NCI-H1092 (cell line): ENCODE measurements at regions not wholly inside any gene's neighbourhood (a gene's known extent, or its start where the extent isn't known, plus 50 kb on each side); places are given as distances from the start of the nearest gene placed in this dataset.
"Not testable (repeated sequence)": the region's sequence is repeated elsewhere in the genome, so short reads cannot be mapped to it uniquely, and the experiment has no call there.

Source experiments
- DNase-seq: peaks from one replicate; lab custom pipeline; 2025; lab: John Stamatoyannopoulos, UW

DNA sequence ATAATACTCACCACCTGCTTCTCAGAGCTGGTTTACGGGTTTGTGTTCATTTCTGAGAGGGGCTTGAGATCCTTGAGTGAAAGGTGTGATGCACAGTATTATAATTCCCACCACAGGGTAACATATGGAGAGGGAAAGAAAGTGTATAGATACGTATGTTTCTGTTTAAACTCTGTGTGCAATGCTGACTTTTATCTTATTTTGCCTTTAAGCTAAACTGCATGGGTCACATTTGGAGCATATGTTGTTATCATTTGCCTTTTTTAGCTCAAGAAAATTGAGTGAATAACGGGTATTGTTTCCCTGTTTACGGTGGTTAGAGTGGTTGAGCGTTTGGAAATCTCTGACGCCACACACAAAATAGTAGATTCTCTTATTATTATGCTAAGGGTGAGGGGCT lies 191.1 kb upstream of the NFIA start:
- DNase-seq: no peak

DNA sequence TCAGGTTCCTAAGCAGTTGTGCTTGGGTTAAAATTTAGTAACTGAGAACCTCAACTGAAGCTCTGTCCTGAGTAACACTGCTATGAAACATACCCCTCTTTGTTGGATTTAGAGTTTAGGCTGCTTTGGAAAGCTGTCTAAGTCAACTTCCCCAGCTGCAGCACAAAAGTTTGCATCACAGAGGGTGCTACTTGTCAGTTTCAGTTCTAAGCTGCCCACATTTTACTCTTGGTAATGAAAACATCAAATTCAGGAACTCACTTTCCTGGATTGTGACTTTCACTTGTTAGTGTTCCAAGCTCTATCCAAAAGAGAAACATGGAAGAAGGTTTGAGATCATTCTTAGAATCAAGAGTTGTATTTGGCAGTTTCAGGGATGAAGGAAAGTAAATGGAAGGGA lies 191.7 kb upstream of the NFIA start:
- no peak for DNase-seq

DNA sequence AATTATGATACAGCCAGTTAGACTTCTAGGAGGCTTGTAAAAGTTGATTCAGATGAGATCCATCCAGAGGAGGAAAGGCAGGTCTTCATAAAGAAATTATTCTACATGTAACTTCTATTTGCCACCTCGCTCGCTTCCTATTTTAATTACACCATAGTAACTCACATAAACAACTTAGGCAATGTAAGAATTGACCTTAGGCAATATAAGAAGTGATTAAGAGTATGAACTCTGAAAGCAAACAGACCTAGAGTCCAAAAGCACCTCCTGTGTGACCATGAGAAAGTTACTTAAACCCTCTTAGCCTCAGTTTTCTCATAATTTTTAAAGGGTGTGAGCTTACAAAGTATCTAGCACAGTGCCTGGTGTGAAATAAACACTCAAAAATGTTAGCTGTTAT lies 192.7 kb upstream of the NFIA start:
- no peak for DNase-seq

DNA sequence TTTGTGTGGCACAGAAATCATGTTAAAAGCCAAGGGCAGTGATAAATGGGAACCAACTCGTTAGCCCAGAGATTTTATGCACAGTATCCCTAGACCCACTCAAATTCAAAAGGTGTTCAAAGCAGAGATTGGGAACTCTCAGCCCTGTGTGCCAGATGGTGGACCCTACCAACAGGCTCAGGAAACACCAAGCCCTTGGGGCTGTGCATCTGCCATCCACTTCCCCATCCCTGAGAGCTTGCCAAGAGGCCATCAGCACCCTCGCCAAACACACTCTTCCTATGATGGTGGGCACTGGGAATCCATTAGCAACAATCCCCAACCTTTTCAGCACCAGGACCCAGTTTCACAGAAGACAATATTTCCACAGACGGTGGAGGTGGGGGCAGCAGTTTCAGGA lies 194.2 kb upstream of the NFIA start:
- no peak for DNase-seq

DNA sequence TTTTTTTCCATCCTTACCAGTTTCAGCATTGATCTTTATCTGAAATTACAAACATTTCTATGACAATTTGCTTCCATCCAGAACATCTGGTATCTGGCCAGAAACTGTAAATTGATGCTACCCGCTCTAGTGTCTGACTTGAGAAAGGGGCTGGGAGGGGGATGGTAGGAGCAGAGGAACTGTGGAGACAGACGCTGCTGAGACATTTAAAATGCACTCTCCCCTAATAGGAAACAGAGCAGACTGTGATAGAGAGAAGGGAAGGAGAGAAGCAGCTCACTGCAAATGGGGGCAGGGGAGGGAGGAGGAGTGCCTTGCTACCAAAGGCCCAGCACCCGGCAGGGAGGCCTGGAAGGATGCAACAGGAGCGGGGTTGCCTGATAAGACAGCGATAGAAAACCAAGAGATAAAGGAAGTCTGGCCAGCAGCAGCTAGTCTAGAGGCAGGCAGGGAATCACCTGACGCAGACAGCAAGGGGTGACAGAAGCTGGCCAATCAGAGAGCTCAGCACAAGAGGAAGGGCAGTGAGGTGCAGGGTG lies 195.5 kb upstream of the NFIA start:
- DNase-seq: no peak

DNA sequence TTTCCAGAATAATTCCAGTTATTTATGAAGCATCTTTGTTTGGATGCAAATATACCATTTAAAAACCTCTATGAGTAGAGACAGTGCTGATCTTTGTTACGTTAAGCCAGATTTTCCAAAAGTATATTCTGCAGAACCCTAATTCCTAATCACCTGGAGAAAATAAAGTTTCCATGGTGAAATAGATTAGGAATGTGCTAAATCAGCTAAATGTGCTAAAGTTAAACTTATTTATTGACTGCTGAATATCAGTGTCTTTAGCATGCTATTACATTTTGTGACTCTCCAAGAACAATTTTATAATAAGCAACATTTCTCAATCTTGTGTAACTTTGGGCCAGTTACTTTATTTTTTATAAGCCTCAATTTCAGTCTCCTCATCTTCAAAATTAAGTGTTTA lies 196.3 kb upstream of the NFIA start:
- no peak for DNase-seq

DNA sequence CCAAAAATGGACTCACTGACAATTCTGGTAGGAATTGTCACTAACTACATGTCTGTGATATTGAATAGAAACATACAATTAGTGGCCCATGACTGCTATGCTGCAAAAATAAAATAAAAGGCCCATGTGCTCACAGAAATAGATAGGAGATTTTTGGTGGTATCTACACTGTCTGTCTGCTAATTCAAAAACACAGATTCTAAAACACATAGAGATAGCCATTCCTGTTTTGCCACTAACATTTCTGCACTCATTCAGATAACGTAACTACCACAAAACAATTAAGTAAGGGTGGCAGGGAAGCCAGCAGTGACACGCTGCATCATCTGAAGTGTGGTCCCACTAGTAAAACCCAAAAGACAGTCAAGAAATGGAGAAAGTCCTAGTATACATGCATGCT lies 202.2 kb upstream of the NFIA start:
- no peak for DNase-seq

DNA sequence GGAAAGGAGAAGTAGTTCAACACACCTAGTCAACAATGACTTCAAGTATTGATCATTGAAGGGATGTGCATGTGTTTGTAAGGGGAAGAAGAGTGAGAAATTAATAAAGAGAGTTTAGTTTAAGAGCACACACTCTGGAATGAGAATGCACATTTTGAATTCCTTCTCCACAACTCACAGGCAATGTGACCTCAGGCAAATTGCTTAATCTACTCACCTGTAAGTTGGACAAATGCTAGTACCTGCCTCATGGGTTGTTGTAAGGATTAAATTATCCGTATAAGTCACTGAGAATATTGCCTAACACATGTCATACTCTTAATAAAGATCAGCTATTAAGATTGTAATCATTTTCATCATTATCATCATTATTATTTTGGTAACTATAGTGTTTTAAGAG lies 204.0 kb upstream of the NFIA start:
- DNase-seq: no peak

DNA sequence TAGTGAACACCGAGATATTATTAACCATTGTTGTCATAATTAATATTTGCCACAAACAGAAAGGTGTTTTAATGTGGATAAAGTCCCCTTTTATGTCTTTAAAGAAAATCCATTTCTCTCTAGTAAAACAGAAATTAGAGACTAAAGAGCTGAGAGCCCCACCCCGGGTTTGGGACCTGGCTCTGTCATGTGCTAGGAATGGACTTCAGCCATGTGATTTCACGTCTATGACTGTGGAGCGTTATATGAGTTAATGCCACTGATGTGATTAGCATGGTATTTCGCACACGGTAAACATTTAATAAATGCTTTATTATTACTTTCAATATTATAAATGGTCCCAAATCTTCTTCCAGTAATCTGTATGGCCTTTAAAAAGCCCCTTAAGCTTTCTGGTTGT lies 205.0 kb upstream of the NFIA start:
- DNase-seq: no peak

DNA sequence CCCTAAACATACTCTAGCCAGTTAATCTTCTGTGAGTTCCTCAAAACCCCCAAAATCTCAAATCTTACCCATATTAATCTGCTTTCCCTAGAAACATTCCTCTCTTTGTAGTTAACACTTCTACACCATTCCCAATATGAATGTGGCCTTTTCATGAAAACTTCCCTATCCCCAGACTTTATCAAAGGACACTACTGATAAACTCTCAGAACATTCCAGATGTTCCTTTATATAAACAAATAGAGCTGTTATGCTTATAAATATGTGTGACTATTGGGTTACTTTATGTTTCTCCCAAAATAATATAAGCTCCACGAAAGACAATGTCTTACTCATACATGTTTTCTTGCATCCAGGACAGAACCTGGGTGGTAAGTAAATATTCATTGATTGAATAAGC lies 205.4 kb upstream of the NFIA start:
- no peak for DNase-seq

DNA sequence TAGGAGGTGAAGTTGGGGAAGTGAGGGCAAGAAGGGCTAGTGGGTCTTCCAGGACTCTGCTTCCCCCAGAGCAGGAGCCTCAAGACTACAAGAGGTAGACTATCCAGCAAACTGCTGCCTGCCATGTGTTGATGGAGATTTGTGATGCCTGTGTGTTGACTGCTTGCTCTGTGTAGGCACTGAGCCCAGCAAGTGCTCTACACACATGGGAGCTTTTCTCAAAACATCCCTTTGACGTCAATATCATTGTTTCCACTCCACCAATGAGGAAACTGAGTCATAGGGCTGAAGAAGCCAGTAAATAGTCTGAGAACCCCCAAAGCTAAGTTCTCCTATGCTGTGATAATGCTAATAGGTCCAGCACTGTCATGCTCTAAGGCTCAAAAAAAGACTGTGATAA lies 207.2 kb upstream of the NFIA start:
- DNase-seq: no peak

DNA sequence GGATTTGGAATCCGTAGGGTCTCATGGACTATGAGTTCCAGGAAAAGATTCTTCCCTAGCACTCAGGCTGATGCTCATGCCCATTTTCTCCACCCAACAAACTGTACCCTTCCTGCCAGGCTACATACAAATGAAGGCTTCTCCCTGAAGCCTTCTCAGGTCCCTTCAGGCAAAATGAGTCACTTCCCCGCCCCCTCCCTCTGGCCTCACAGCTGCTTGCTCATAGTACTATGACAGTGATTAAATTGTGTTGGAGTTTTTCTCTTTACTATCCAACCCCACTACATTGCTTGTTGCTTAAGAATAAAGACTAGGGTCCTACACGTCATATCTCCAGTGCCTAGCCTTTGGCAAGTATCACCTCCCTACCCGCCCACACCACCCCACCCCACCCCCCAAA lies 207.6 kb upstream of the NFIA start:
- DNase-seq: no peak

DNA sequence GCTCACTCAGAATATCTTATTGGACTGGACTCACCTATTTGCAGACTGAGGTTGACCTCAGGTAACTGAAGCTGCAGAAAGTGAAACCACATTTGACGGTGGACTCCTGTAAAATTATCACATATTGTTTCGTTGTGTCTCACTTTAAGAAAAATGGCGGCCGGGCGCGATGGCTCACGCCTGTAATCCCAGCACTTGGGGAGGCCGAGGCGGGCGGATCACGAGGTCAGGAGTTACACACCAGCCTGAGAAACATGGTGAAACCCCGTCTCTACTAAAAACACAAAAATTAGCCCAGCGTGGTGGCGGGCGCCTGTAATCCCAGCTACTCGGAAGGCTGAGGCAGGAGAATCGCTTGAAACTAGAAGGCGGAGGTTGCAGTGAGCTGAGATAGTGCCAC lies 209.0 kb upstream of the NFIA start:
- DNase-seq: not testable (repeated sequence)

DNA sequence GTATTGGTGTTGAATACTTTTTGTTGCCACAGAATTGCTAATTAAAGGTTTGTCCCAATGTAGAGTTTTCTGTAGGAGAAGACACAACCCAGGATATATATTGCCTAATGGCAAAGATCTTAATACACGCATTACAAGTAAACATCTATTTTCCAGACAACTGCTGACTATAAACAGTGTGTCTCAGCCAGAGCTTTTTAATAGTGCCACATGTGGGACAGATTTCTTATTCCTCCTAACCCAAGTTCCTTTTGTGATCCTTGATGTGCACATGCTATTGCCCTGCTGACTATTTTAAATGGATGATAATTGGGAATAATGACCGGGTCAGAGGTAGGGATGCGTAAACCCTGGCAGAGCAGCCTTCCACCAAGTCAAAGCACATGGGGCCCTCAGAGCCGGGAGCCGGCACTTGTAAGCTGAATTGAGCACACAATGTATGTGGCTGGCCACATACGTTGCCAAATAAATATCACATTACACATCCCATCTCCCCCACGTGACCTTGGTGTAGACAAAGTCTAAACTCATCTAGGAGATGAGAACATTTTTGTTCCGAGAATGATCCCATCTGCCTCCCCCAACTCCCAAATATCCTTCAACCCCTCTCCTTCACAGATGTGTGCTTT lies 209.8 kb upstream of the NFIA start:
- no peak for DNase-seq

DNA sequence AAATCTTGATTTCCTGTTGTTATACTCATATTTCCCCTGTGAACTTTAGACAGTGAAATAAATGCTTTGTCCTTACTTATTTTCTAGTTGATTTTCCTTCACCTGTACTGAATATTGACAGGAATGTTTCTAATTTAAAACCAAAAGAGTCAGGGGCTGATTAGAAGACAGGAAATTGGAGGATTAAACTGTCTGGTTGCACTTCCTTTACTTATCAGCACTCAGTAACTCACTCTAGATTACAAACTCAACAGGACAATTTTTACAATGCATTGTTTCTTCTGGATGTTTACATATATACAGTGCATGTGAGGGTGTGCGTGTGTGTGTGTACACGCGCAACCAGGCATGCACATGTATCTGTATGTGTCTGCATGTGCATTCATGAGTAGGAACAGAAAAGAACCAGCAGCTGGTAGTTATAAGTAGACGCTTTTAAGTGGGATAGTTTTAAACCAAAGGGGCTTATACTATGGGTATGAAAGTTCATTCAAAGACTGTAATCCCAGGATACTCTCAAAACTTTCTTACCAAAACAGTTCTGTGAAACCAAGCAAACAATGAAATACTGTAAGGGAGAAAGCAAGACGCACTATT lies 212.0 kb upstream of the NFIA start:
- DNase-seq: no peak

DNA sequence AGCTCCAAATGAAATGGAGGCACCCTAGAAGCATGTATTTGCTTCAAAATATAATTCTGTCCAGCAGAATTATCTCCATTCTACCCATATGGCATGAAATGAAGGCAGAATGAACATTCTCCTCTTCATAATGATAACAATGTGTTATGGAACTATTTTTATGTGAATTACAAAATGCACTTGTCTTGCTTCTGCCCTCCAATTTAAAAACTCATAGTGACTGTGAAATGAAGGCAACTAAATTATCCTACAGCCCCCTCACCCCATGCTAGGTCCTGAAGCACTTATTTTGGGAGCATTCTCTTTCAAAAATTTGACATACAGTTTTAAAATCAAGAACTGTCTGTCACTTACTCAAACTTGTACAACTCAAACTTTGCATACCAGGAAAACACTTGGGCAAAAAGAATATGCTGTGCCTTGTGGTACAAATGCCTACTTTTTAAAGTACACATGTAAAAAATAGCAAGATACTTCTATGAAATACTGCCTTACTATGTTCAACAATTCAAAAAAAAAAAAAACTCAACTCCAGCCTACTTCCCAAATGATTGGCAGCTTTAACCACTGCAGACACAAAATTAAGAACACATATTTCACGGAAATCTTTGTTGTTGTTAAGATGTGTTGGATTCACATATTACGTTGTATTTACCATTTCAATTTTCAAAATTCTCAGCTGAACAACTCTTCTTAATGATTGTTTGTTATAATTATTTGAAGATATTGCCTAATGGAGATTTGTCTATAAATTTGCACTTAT lies 213.3 kb upstream of the NFIA start:
- no peak for DNase-seq

DNA sequence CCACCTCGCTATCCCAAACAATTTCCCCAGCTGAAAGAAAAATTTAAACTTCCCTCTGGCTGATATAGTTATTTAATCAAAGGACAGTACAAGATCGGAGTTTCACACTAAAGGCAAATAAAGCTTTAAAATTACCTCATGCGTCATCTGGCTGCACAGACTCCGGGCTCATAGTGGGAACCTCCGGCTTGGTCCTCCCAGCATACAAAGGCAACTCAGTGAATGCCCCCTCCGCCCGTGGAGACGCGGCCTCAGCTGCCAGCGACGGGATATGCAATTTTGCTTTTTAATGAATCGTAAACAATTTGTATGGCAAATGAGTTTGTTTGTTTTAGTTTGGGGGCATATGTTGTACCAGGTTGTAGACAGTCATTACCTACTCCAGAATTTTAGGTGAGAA lies 214.6 kb upstream of the NFIA start:
- no peak for DNase-seq

DNA sequence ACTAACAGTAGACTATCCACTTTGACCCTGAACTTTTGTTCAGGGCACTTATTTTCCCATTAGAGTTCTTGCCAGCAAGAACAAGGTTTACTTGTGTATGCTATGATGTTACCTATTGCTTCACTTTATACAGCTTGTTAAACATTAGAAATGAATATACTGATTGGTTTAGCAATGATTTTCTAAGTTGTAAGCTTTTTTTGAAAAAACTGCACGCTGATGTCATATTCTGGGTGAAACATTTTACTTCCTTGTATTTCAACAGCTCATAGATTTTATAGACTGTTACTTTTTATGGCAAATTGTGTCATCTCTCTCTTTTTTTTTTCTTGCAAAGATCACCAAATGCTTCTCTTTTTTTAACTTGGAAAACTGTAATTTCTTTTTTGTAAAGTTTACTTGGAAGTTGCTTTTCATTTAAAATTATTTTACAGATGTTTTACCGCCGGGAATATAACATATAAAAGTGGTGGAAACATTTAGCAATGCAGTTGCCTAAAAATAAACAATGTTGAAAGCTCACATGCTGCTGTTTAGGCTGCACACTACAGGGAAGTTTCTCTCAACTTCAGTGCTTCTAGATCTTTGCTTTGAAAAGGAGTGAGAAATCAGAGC lies 215.3 kb upstream of the NFIA start:
- no peak for DNase-seq

DNA sequence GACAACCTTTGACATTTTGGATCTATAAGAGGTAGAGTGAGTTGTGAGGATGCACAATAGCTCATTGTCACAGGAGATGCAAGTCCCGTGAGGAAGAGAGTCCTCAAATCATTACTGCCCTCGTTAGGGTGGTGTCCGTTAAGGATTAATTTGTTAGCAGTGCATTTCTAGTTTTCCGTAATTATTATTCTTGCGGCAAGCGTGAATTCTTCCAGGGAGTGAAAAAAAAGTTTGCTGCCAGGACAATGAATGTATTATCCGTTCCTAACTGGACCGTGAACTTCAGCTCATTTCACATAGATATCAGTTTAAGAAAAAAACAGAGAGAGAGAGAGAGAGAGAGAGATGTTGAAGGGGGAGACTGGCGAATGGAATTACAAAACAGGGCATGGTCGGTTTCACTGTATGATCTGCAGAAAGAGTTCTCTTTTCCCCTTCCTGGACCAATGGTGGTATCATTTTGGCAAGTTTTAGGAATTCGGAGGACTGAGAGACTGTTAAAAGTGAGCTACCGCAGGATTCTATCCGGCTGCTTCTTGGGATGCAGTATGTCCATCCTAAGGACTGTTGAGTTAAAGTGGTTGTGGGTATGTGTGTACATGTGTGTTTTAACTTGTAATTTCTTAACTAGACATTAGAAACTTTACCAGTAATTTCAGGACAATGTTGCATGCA lies 216.0 kb upstream of the NFIA start:
- DNase-seq: no peak

DNA sequence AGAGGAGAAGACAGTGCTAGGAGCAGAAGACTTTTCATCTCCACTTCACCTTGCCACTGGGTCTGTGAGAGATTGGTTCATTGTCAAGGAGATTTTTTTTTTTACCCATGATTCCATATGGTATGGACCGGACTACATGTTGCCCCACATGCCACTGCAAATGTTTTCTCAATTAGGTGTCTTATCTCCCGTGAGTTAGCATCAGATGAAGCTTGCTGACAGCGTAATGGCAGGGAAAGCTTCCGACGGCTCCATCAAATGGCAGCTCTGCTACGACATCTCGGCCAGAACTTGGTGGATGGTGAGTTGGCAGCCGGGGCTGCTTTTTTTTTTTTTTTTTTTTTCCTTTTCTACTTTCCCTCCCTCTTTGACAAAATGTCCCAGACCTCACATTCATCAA lies 217.2 kb upstream of the NFIA start:
- DNase-seq: no peak

DNA sequence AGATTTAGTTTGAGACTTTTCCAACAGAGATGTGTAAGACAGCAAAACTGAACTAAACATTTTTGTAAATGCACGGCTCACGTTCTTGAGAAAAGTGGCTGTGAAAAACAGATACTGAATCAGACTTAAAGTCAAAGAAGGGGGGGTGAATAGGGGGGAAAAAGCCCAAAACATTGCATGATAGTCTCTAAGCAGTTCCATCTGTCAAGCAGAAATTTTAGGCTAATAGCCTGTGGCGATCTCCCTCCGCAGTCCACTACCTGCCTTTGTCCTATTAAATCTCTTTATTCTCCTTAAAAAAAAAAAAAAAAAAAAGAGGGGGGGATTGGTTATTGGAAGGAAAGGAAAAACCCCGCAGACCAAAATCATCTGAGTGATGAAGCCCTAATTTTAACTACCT lies 217.6 kb upstream of the NFIA start:
- no peak for DNase-seq

DNA sequence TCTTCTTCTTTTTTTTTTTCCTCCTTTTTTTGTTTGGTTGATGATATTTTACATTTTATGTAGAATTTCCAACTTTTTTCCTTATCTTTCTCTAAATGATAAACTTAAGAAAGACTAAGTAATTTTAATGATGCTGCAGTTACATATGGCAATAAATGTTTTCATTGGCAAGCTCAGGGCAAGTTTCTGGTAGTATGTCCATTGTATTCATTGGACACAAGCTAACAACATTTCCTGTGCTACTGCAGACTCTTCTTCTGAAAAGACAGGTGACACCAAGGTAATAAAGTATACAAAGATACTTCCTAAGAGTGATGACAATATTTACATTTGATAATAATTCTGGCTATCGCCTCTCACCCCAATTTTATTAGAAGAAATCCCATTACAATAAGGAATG lies 219.2 kb upstream of the NFIA start:
- no peak for DNase-seq
